ENCODE measurements at regions not wholly inside any gene's neighbourhood (a gene's known extent, or its start where the extent isn't known, plus 50 kb on each side); places are given as distances from the start of the nearest gene placed in this dataset.

- TF ChIP-seq NFIC (IDR thresholded peaks at IDR 0.05) (no peak), CEBPB (IDR thresholded peaks at IDR 0.05) (no peak), EP300 (IDR thresholded peaks at IDR 0.05; ENCODE audit: borderline replicate concordance) (no peak), YY1 (IDR thresholded peaks at IDR 0.05; ENCODE audit: low read depth) (no peak), RAD21 (IDR thresholded peaks at IDR 0.05; ENCODE audit: low read depth) (no peak), MAX (IDR thresholded peaks at IDR 0.05) (no peak), REST (IDR thresholded peaks at IDR 0.05; ENCODE audit: low read depth) (no peak), TCF12 (IDR thresholded peaks at IDR 0.05; ENCODE audit: low read depth) (no peak), ZBTB7A (IDR thresholded peaks at IDR 0.05; ENCODE audit: low read depth) (no peak), TEAD4 (IDR thresholded peaks at IDR 0.05) (no peak), CREB1 (IDR thresholded peaks at IDR 0.05; ENCODE audit: low read depth) (no peak), TAF1 (IDR thresholded peaks at IDR 0.05; ENCODE audit: low read depth) (no peak)
These were observed 53.0 kb upstream of the SLC39A10 start for GRCh38 chr2:195603998-195604397.
